SK-N-SH treated with all-trans-retinoic acid at 6 μM for 48 hours (cell line): ENCODE measurements at regions not wholly inside any gene's neighbourhood (a gene's known extent, or its start where the extent isn't known, plus 50 kb on each side); places are given as distances from the start of the nearest gene placed in this dataset.

ENCODE experiments used
- ATAC-seq: fragments of 200-7000 bp; cut with Tn5 transposase; 3 replicates; pipeline ENCODE4 v1.9.1; 2020; ENCODE audit warnings: mild to moderate bottlenecking, moderate library complexity
- ARNTL ChIP-seq: fragments of 450-650 bp; formaldehyde crosslinking; IDR thresholded peaks from 2 replicates; pipeline ENCODE4 v1.5.0; 2020; ENCODE audit warnings: low read depth, mild to moderate bottlenecking, moderate library complexity, borderline replicate concordance
- BACH2 ChIP-seq: fragments of 250-450 bp; sonication (Bioruptor Pico); IDR thresholded peaks from 2 replicates; pipeline ENCODE4 v1.9.0; 2021; ENCODE audit warnings: mild to moderate bottlenecking, borderline replicate concordance
- CREB5 ChIP-seq: fragments of 250-450 bp; sonication (Bioruptor Pico); IDR thresholded peaks from 2 replicates; pipeline ENCODE4 v1.5.1; 2020; ENCODE audit warnings: low read depth, mild to moderate bottlenecking, moderate library complexity
- CSDC2 ChIP-seq: fragments of 250-450 bp; sonication (Bioruptor Pico); IDR thresholded peaks from 2 replicates; pipeline ENCODE4 v1.5.0; 2020; ENCODE audit warnings: mild to moderate bottlenecking, moderate library complexity
- CSRNP3 ChIP-seq: fragments of 250-450 bp; sonication (Bioruptor Pico); IDR thresholded peaks from 2 replicates; pipeline ENCODE4 v1.5.1; 2021; ENCODE audit warnings: mild to moderate bottlenecking, moderate library complexity
- GLIS3 ChIP-seq: fragments of 250-450 bp; sonication (Bioruptor Pico); IDR thresholded peaks from 2 replicates; pipeline ENCODE4 v1.5.0; 2020; ENCODE audit warnings: mild to moderate bottlenecking, moderate library complexity
- ISL1 ChIP-seq: fragments of 250-450 bp; sonication (Bioruptor Pico); IDR thresholded peaks from 2 replicates; pipeline ENCODE4 v2.1.2; 2022; ENCODE audit warnings: mild to moderate bottlenecking, moderate library complexity
- OSR1 ChIP-seq: fragments of 250-450 bp; sonication (Bioruptor Pico); IDR thresholded peaks from 2 replicates; pipeline ENCODE4 v1.8.0; 2022; ENCODE audit warnings: moderate library complexity, mild to moderate bottlenecking, inconsistent platforms
- PATZ1 ChIP-seq: fragments of 250-450 bp; sonication (Bioruptor Pico); IDR thresholded peaks from 2 replicates; pipeline ENCODE4 v1.8.0; 2020; ENCODE audit warnings: mild to moderate bottlenecking, moderate library complexity, borderline replicate concordance
- POU6F1 ChIP-seq: fragments of 250-450 bp; sonication (Bioruptor Pico); IDR thresholded peaks from 2 replicates; pipeline ENCODE4 v1.8.0; 2021; ENCODE audit warnings: low read depth, mild to moderate bottlenecking, moderate library complexity, borderline replicate concordance
- PPARA ChIP-seq: fragments of 250-450 bp; sonication (Bioruptor Pico); IDR thresholded peaks from 2 replicates; pipeline ENCODE4 v1.5.0; 2020; ENCODE audit warnings: mild to moderate bottlenecking, borderline replicate concordance
- RARB ChIP-seq: fragments of 250-450 bp; sonication (Bioruptor Pico); IDR thresholded peaks from 2 replicates; pipeline ENCODE4 v1.8.0; 2021; ENCODE audit warnings: mild to moderate bottlenecking, moderate library complexity
- SNAI2 ChIP-seq: fragments of 250-450 bp; sonication (Bioruptor Pico); IDR thresholded peaks from 2 replicates; pipeline ENCODE4 v1.5.0; 2020; ENCODE audit warnings: mild to moderate bottlenecking, moderate library complexity
- TCF4 ChIP-seq: fragments of 250-450 bp; sonication (Bioruptor Pico); IDR thresholded peaks from 2 replicates; pipeline ENCODE4 v1.8.0; 2021; ENCODE audit warnings: mild to moderate bottlenecking, moderate library complexity, borderline replicate concordance
- TOX ChIP-seq: fragments of 250-450 bp; sonication (Bioruptor Pico); IDR thresholded peaks from 2 replicates; pipeline ENCODE4 v1.8.0; 2021; ENCODE audit warnings: mild to moderate bottlenecking, moderate library complexity, borderline replicate concordance
- TSHZ2 ChIP-seq: fragments of 250-450 bp; sonication (Bioruptor Pico); IDR thresholded peaks from 2 replicates; pipeline ENCODE4 v1.5.0; 2020; ENCODE audit warnings: mild to moderate bottlenecking, moderate library complexity
- ZC3H10 ChIP-seq: fragments of 250-450 bp; sonication (Bioruptor Pico); IDR thresholded peaks from 2 replicates; pipeline ENCODE4 v1.5.1; 2021; ENCODE audit warnings: mild to moderate bottlenecking, moderate library complexity
- ZFP3 ChIP-seq: fragments of 250-450 bp; sonication (Bioruptor Pico); IDR thresholded peaks from 2 replicates; pipeline ENCODE4 v1.5.0; 2020; ENCODE audit warnings: mild to moderate bottlenecking, moderate library complexity
- ZFP30 ChIP-seq: fragments of 450-650 bp; formaldehyde crosslinking; IDR thresholded peaks from 2 replicates; pipeline ENCODE4 v1.5.0; 2022; ENCODE audit warnings: mild to moderate bottlenecking, moderate library complexity
- ZNF565 ChIP-seq: fragments of 450-650 bp; formaldehyde crosslinking; conservative IDR thresholded peaks from 2 replicates; pipeline ENCODE4 v1.5.0; 2020; ENCODE audit warnings: low read depth, mild to moderate bottlenecking, moderate library complexity
- ZNF70 ChIP-seq: fragments of 450-650 bp; formaldehyde crosslinking; IDR thresholded peaks from 2 replicates; pipeline ENCODE4 v1.5.0; 2020; ENCODE audit warnings: mild to moderate bottlenecking, moderate library complexity
- ZNF8 ChIP-seq: fragments of 450-650 bp; formaldehyde crosslinking; IDR thresholded peaks from 2 replicates; pipeline ENCODE4 v1.5.0; 2020; ENCODE audit warnings: mild to moderate bottlenecking, moderate library complexity

- TF ChIP-seq SNAI2 (CRISPR knock-in tag) = no peak
- no peak for TF ChIP-seq POU6F1 (CRISPR knock-in tag)
- TF ChIP-seq GLIS3 = no peak
- no peak for TF ChIP-seq ZNF70 (CRISPR knock-in tag)
- no peak for TF ChIP-seq ARNTL
- TF ChIP-seq CSDC2 = no peak
- TF ChIP-seq BACH2 (CRISPR knock-in tag) = no peak
- TF ChIP-seq PATZ1 (CRISPR knock-in tag) = no peak
- TF ChIP-seq OSR1 = no peak
- TF ChIP-seq ZC3H10 (CRISPR knock-in tag) = no peak
- no peak for TF ChIP-seq ISL1 (CRISPR knock-in tag)
- no peak for TF ChIP-seq PPARA (CRISPR knock-in tag)
- TF ChIP-seq ZFP30 (CRISPR knock-in tag) = no peak
- no peak for ATAC-seq
Observed at GRCh38 chr4:7132730-7133582, 59.4 kb upstream of the SORCS2 start.

- ATAC-seq = no peak
- TF ChIP-seq RARB = no peak
- no peak for TF ChIP-seq ARNTL
- no peak for TF ChIP-seq BACH2 (CRISPR knock-in tag)
- no peak for TF ChIP-seq ZC3H10 (CRISPR knock-in tag)
- TF ChIP-seq ZNF565 = no peak
- no peak for TF ChIP-seq ZNF70 (CRISPR knock-in tag)
- no peak for TF ChIP-seq PPARA (CRISPR knock-in tag)
- TF ChIP-seq POU6F1 (CRISPR knock-in tag) = no peak
- no peak for TF ChIP-seq TCF4 (CRISPR knock-in tag)
- TF ChIP-seq ZNF8 (CRISPR knock-in tag) = no peak
- no peak for TF ChIP-seq GLIS3
- no peak for TF ChIP-seq CSRNP3 (CRISPR knock-in tag)
- no peak for TF ChIP-seq PATZ1 (CRISPR knock-in tag)
- no peak for TF ChIP-seq ZFP30 (CRISPR knock-in tag)
- TF ChIP-seq TOX (CRISPR knock-in tag) = no peak
- no peak for TF ChIP-seq SNAI2 (CRISPR knock-in tag)
- no peak for TF ChIP-seq ZFP3 (CRISPR knock-in tag)
- no peak for TF ChIP-seq TSHZ2 (CRISPR knock-in tag)
- TF ChIP-seq CREB5 (CRISPR knock-in tag) = no peak
Observed at GRCh38 chr4:7132249-7132648, 60.1 kb upstream of the SORCS2 start.
